Panc1 (cell line): ENCODE measurements at regions not wholly inside any gene's neighbourhood (a gene's known extent, or its start where the extent isn't known, plus 50 kb on each side); places are given as distances from the start of the nearest gene placed in this dataset.

ENCODE experiments used
- ATAC-seq: fragments of 200-7000 bp; cut with Tn5 transposase; 2 replicates; pipeline ENCODE4 v1.9.1; 2020; ENCODE audit warnings: mild to moderate bottlenecking, moderate library complexity
- BruUV-seq: library from RNA; stranded (reverse); fragments of 400-500 nt; replicated peaks from 2 replicates; lab custom pipeline; 2021; lab: Mats Ljungman, UMichigan
- CTCF ChIA-PET: fragments of 300-600 bp; sonication (Branson Sonifier 250); formaldehyde crosslinking; loops from one replicate; lab custom pipeline; 2022; ENCODE audit warnings: antibody characterized with exemption; lab: Charles Lee
- POLR2A ChIA-PET: fragments of 300-600 bp; sonication (Branson Sonifier 250); formaldehyde crosslinking; loops from one replicate; lab custom pipeline; 2022; ENCODE audit warnings: antibody characterized with exemption; lab: Charles Lee
- DNase-seq: peaks from one replicate; pipeline ENCODE4 v3.0.0-alpha.2; 2010; ENCODE audit warnings: low read depth, low spot score
- H3K27ac ChIP-seq: 2 replicates; pipeline ENCODE4 v1.5.1; 2011; ENCODE audit warnings: mild to moderate bottlenecking, low read length, inconsistent platforms
- H3K27me3 ChIP-seq: fragments of 200-500 bp; sonication (Bioruptor generic); 2 replicates; pipeline ENCODE4 v1.6.0; 2014; ENCODE audit warnings: low read length, inconsistent platforms; ENCODE audit not compliant: control insufficient read depth, insufficient read depth
- H3K36me3 ChIP-seq: fragments of 200-500 bp; sonication (Bioruptor generic); 2 replicates; pipeline ENCODE4 v1.5.1; 2014; ENCODE audit warnings: inconsistent platforms, mild to moderate bottlenecking, low read length, moderate library complexity; ENCODE audit not compliant: control insufficient read depth, insufficient read depth
- H3K4me1 ChIP-seq: 2 replicates; pipeline ENCODE4 v1.5.1; 2011; ENCODE audit warnings: inconsistent platforms, mild to moderate bottlenecking, low read length, moderate library complexity; ENCODE audit not compliant: control insufficient read depth, insufficient read depth
- H3K4me3 ChIP-seq, 2 experiments: 2 replicates each; pipeline ENCODE4 v1.5.1; 2011 to 2012; ENCODE audit warnings: low read depth in 2 of 2, low read length in 2 of 2, mild to moderate bottlenecking in 2 of 2, inconsistent platforms in 1 of 2, moderate library complexity in 1 of 2
- H3K9me3 ChIP-seq: fragments of 200-500 bp; sonication (Bioruptor generic); 2 replicates; pipeline ENCODE4 v1.5.1; 2014; ENCODE audit warnings: low read depth, mild to moderate bottlenecking, inconsistent platforms, low read length, moderate library complexity; ENCODE audit not compliant: control insufficient read depth, insufficient read depth
- CTCF ChIP-seq: fragments of 450-650 bp; IDR thresholded peaks from 2 replicates; pipeline ENCODE4 v1.5.1; 2017; ENCODE audit warnings: mild to moderate bottlenecking
- POLR2AphosphoS5 ChIP-seq: IDR thresholded peaks from 2 replicates; pipeline ENCODE4 v1.6.1; 2012; ENCODE audit warnings: mild to moderate bottlenecking, low read depth, low read length, moderate library complexity
- REST ChIP-seq, 2 experiments: IDR thresholded peaks; 2 replicates each; pipeline ENCODE4 v1.6.1; 2011 to 2012; ENCODE audit warnings: low read depth in 2 of 2, control low read depth in 1 of 2, low read length in 1 of 2, mild to moderate bottlenecking in 1 of 2, moderate library complexity in 1 of 2; ENCODE audit not compliant: insufficient read depth in 1 of 2
- SIN3A ChIP-seq: IDR thresholded peaks from 2 replicates; pipeline ENCODE4 v1.6.1; 2012; ENCODE audit warnings: low read depth, mild to moderate bottlenecking, low read length, moderate library complexity, borderline replicate concordance; ENCODE audit not compliant: insufficient read depth
- TCF7L2 ChIP-seq: IDR thresholded peaks from 2 replicates; pipeline ENCODE4 v1.6.1; 2011; ENCODE audit warnings: mild to moderate bottlenecking, low read depth, low read length, inconsistent platforms
- in situ Hi-C: cut with HindIII; loops from 2 replicates; pipeline ENCODE4 v1.10.0; 2016; ENCODE audit warnings: low sequenced_read_pairs, low pct_unique_long_range_greater_than_20kb
- intact Hi-C: fragments of 100-400 bp; cut with micrococcal nuclease; formaldehyde crosslinking; loops from one replicate; pipeline ENCODE4 v1.10.0; 2022; ENCODE audit not compliant: unreplicated experiment

GRCh38 chr10:2986391-2986801 lies 81.0 kb upstream of the PFKP start:
- Histone ChIP-seq H3K9me3 (no peaks in the 10 kb centered on the region), H3K4me3 (no peak overlapping the region), H3K27ac (no peak overlapping the region), H3K4me1 (peaks cover 5% of the 10 kb centered on the region), H3K36me3 (no peaks in the 10 kb centered on the region), H3K27me3 (no peaks in the 10 kb centered on the region)
- DNase-seq = no peak
- no peak for TF ChIP-seq POLR2AphosphoS5
- TF ChIP-seq SIN3A = no peak
- no peak for TF ChIP-seq TCF7L2
- TF ChIP-seq REST (IDR thresholded peaks at IDR 0.05; ENCODE audit: insufficient read depth in 1 of 2, low read depth in 2 of 2, low read length in 1 of 2) = no peak
- TF ChIP-seq CTCF = no peak
- in situ Hi-C loops = no loop called here
- ATAC-seq = no peak
- ChIA-PET CTCF (no interaction called here), POLR2A (no interaction called here)
- no TSS peak for BruUV-seq
- intact Hi-C loops = no loop called here

GRCh38 chr10:2985729-2986232 lies 81.6 kb upstream of the PFKP start:
- BruUV-seq = no TSS peak
- in situ Hi-C loops = no loop called here
- ChIA-PET POLR2A (no interaction called here), CTCF (no interaction called here)
- Histone ChIP-seq H3K9me3 (no peaks in the 10 kb centered on the region), H3K4me1 (peaks cover 5% of the 10 kb centered on the region), H3K4me3 (peak overlapping the region in 1 of 2 experiments; percentile 30; a peak in 1 of 4 replicates), H3K27ac (no peak overlapping the region), H3K36me3 (no peaks in the 10 kb centered on the region), H3K27me3 (no peaks in the 10 kb centered on the region)
- peak; percentile 65; the same call in 1 of the 2 replicates for ATAC-seq
- intact Hi-C loops = no loop called here
- TF ChIP-seq POLR2AphosphoS5 (no peak), TCF7L2 (no peak), CTCF (no peak), REST (IDR thresholded peaks at IDR 0.05; ENCODE audit: insufficient read depth in 1 of 2, low read depth in 2 of 2, low read length in 1 of 2) (no peak), SIN3A (no peak)
- DNase-seq = peak; percentile 30
